ENCODE measurements at regions not wholly inside any gene's neighbourhood (a gene's known extent, or its start where the extent isn't known, plus 50 kb on each side); places are given as distances from the start of the nearest gene placed in this dataset.

- Histone ChIP-seq H3K27me3 (no peaks in the 10 kb centered on the region), H3K9ac (no peak overlapping the region), H4K20me1 (no peaks in the 10 kb centered on the region), H3K36me3 (no peaks in the 10 kb centered on the region), H3K9me3 (no peaks in the 10 kb centered on the region), H3K4me1 (no peaks in the 10 kb centered on the region), H3K4me2 (no peak overlapping the region), H3K4me3 (no peak overlapping the region), H3K27ac (no peak overlapping the region)
- no peak for TF ChIP-seq Cebpa-rat (IDR thresholded peaks at IDR 0.05)
Observed at GRCh38 chr10:110403593-110403992, 94.1 kb upstream of the DUSP5 start.

- Histone ChIP-seq H3K9ac (no peak overlapping the region), H3K9me3 (no peaks in the 10 kb centered on the region), H4K20me1 (no peaks in the 10 kb centered on the region), H3K27ac (no peak overlapping the region), H3K4me1 (peaks cover 3% of the 10 kb centered on the region; the same call in 1 of the 2 replicates), H3K27me3 (no peaks in the 10 kb centered on the region), H3K4me3 (no peak overlapping the region), H3K36me3 (no peaks in the 10 kb centered on the region), H3K4me2 (no peak overlapping the region)
- TF ChIP-seq Cebpa-rat (IDR thresholded peaks at IDR 0.05), result no peak
Observed at GRCh38 chr10:110404413-110404812, 93.3 kb upstream of the DUSP5 start.

- H3K36me3 ChIP-seq, result no peaks in the 10 kb centered on the region
- H3K4me1 ChIP-seq, result peaks cover 5% of the 10 kb centered on the region; the same call in 1 of the 2 replicates
- no peak overlapping the region for H3K4me2 ChIP-seq
- H4K20me1 ChIP-seq, result no peaks in the 10 kb centered on the region
- no peak for TF ChIP-seq Cebpa-rat (IDR thresholded peaks at IDR 0.05)
- no peak overlapping the region for H3K27ac ChIP-seq
- no peak overlapping the region for H3K4me3 ChIP-seq
- no peaks in the 10 kb centered on the region for H3K27me3 ChIP-seq
- H3K9me3 ChIP-seq, result no peaks in the 10 kb centered on the region
- no peak overlapping the region for H3K9ac ChIP-seq
Observed at GRCh38 chr10:110404825-110405224, 92.9 kb upstream of the DUSP5 start.

- no peaks in the 10 kb centered on the region for H3K36me3 ChIP-seq
- TF ChIP-seq Cebpa-rat (IDR thresholded peaks at IDR 0.05), result no peak
- no peak overlapping the region for H3K27ac ChIP-seq
- no peaks in the 10 kb centered on the region for H3K9me3 ChIP-seq
- H4K20me1 ChIP-seq, result no peaks in the 10 kb centered on the region
- no peak overlapping the region for H3K4me2 ChIP-seq
- H3K9ac ChIP-seq, result no peak overlapping the region
- H3K4me3 ChIP-seq, result no peak overlapping the region
- no peaks in the 10 kb centered on the region for H3K27me3 ChIP-seq
- peaks cover 5% of the 10 kb centered on the region; the same call in 1 of the 2 replicates for H3K4me1 ChIP-seq
Observed at GRCh38 chr10:110405380-110405779, 92.3 kb upstream of the DUSP5 start.

GRCh38 chr10:110407301-110408170 is 90.2 kb upstream of the DUSP5 start:
- H3K27ac ChIP-seq, result no peak overlapping the region
- TF ChIP-seq Cebpa-rat (IDR thresholded peaks at IDR 0.05), result no peak
- no peak overlapping the region for H3K4me3 ChIP-seq
- no peaks in the 10 kb centered on the region; the same call in 1 of the 2 replicates for H3K27me3 ChIP-seq
- no peaks in the 10 kb centered on the region for H4K20me1 ChIP-seq
- peaks cover 26% of the 10 kb centered on the region for H3K4me1 ChIP-seq
- no peak overlapping the region for H3K4me2 ChIP-seq
- H3K9ac ChIP-seq, result no peak overlapping the region
- H3K36me3 ChIP-seq, result no peaks in the 10 kb centered on the region
- H3K9me3 ChIP-seq, result no peaks in the 10 kb centered on the region

- Histone ChIP-seq H3K9me3 (no peaks in the 10 kb centered on the region), H3K4me3 (no peak overlapping the region), H3K4me1 (peaks cover 34% of the 10 kb centered on the region), H3K9ac (no peak overlapping the region), H3K27me3 (no peaks in the 10 kb centered on the region; the same call in 1 of the 2 replicates), H4K20me1 (peaks cover 1% of the 10 kb centered on the region; the same call in 1 of the 2 replicates), H3K4me2 (no peak overlapping the region), H3K36me3 (no peaks in the 10 kb centered on the region), H3K27ac (no peak overlapping the region)
- no peak for TF ChIP-seq Cebpa-rat (IDR thresholded peaks at IDR 0.05)
Observed at GRCh38 chr10:110408203-110408871, 89.4 kb upstream of the DUSP5 start.

- no peaks in the 10 kb centered on the region for H3K9me3 ChIP-seq
- H3K27ac ChIP-seq, result no peak overlapping the region
- H3K4me3 ChIP-seq, result no peak overlapping the region
- no peak overlapping the region for H3K9ac ChIP-seq
- H3K36me3 ChIP-seq, result no peaks in the 10 kb centered on the region
- TF ChIP-seq Cebpa-rat (IDR thresholded peaks at IDR 0.05), result no peak
- no peak overlapping the region for H3K4me2 ChIP-seq
- H3K4me1 ChIP-seq, result peaks cover 40% of the 10 kb centered on the region
- H4K20me1 ChIP-seq, result peaks cover 8% of the 10 kb centered on the region
- H3K27me3 ChIP-seq, result no peaks in the 10 kb centered on the region; the same call in 1 of the 2 replicates
Observed at GRCh38 chr10:110408943-110409342, 88.8 kb upstream of the DUSP5 start.

GRCh38 chr10:110409488-110409887 is 88.2 kb upstream of the DUSP5 start:
- Histone ChIP-seq H4K20me1 (peaks cover 12% of the 10 kb centered on the region), H3K4me1 (peaks cover 45% of the 10 kb centered on the region), H3K27me3 (no peaks in the 10 kb centered on the region; the same call in 1 of the 2 replicates), H3K4me2 (no peak overlapping the region), H3K9me3 (no peaks in the 10 kb centered on the region), H3K27ac (no peak overlapping the region), H3K36me3 (no peaks in the 10 kb centered on the region), H3K9ac (no peak overlapping the region), H3K4me3 (no peak overlapping the region)
- no peak for TF ChIP-seq Cebpa-rat (IDR thresholded peaks at IDR 0.05)

- Histone ChIP-seq H3K36me3 (no peaks in the 10 kb centered on the region), H3K27me3 (no peaks in the 10 kb centered on the region; the same call in 1 of the 2 replicates), H4K20me1 (peaks cover 13% of the 10 kb centered on the region), H3K4me3 (no peak overlapping the region), H3K9ac (no peak overlapping the region), H3K4me1 (peaks cover 50% of the 10 kb centered on the region), H3K9me3 (no peaks in the 10 kb centered on the region), H3K4me2 (peak overlapping the region; percentile 13; the same call in 1 of the 2 replicates), H3K27ac (no peak overlapping the region)
- TF ChIP-seq Cebpa-rat (IDR thresholded peaks at IDR 0.05), result no peak
Observed at GRCh38 chr10:110409926-110410325, 87.8 kb upstream of the DUSP5 start.

All from BLaER1 (cell line).